GM12891 (cell line): ENCODE measurements at regions not wholly inside any gene's neighbourhood (a gene's known extent, or its start where the extent isn't known, plus 50 kb on each side); places are given as distances from the start of the nearest gene placed in this dataset.

Source experiments
- DNase-seq: peaks from one replicate; pipeline ENCODE4 v3.0.0; 2011; ENCODE audit warnings: low spot score; ENCODE audit not compliant: insufficient read length
- FAIRE-seq: peaks from 2 replicates; lab custom pipeline; 2011; peaks lifted over from hg19 to GRCh38; lab: Jason Lieb, UNC
- PAX5 ChIP-seq: IDR thresholded peaks from 2 replicates; pipeline ENCODE4 v1.6.1; 2011; ENCODE audit warnings: low read length, moderate library complexity, mild to moderate bottlenecking; ENCODE audit not compliant: insufficient read depth, severe bottlenecking
- POLR2A ChIP-seq: IDR thresholded peaks from 2 replicates; pipeline ENCODE4 v1.6.1; 2011; ENCODE audit warnings: low read depth, low read length, control low read depth
- POLR2AphosphoS5 ChIP-seq: IDR thresholded peaks from 2 replicates; pipeline ENCODE4 v1.6.1; 2011; ENCODE audit warnings: low read depth, low read length, control low read depth
- POU2F2 ChIP-seq: IDR thresholded peaks from 2 replicates; pipeline ENCODE4 v1.6.1; 2011; ENCODE audit warnings: low read depth, mild to moderate bottlenecking, control low read depth, low read length, moderate library complexity
- SPI1 ChIP-seq: IDR thresholded peaks from 2 replicates; pipeline ENCODE4 v1.6.1; 2011; ENCODE audit warnings: low read depth, low read length, control low read depth
- TAF1 ChIP-seq: IDR thresholded peaks from 2 replicates; pipeline ENCODE4 v1.6.1; 2011; ENCODE audit warnings: low read depth, low read length, control low read depth

GRCh38 chr2:36058953-36059352 lies 296.6 kb upstream of the CRIM1 start:
- DNase-seq (no peak), FAIRE-seq (no peak)

GRCh38 chr2:36058076-36058475 lies 297.5 kb upstream of the CRIM1 start:
- FAIRE-seq (no peak), DNase-seq (no peak)
- no peak for TF ChIP-seq POLR2A
- TF ChIP-seq POLR2AphosphoS5: no peak
- TF ChIP-seq PAX5: no peak
- no peak for TF ChIP-seq TAF1
- no peak for TF ChIP-seq POU2F2
- TF ChIP-seq SPI1: no peak

More at GRCh38 chr2:36058953-36059352, 296.6 kb upstream of the CRIM1 start:
- TF ChIP-seq SPI1 (peak; percentile 51; the same call in 1 of the 2 replicates), POLR2A (no peak)

GRCh38 chr2:36052819-36053218 lies 302.8 kb upstream of the CRIM1 start:
- FAIRE-seq (no peak), DNase-seq (no peak)
- no peak for TF ChIP-seq POLR2AphosphoS5
- no peak for TF ChIP-seq POLR2A
- TF ChIP-seq PAX5: no peak
- TF ChIP-seq POU2F2: no peak
- no peak for TF ChIP-seq SPI1

- DNase-seq: no peak
- FAIRE-seq: no peak
- no peak for TF ChIP-seq POLR2A
These were observed 311.2 kb upstream of the CRIM1 start for GRCh38 chr2:36044411-36044810.

- TF ChIP-seq POLR2AphosphoS5 (no peak), POLR2A (no peak), PAX5 (no peak), TAF1 (no peak), POU2F2 (no peak), SPI1 (no peak)
- FAIRE-seq (no peak), DNase-seq (no peak)
These were observed 320.4 kb upstream of the CRIM1 start for GRCh38 chr2:36035137-36035536.

- FAIRE-seq (no peak), DNase-seq (no peak)
- no peak for TF ChIP-seq POLR2A
- no peak for TF ChIP-seq PAX5
- no peak for TF ChIP-seq SPI1
- no peak for TF ChIP-seq POU2F2
- TF ChIP-seq POLR2AphosphoS5: no peak
- TF ChIP-seq TAF1: no peak
These were observed 323.5 kb upstream of the CRIM1 start for GRCh38 chr2:36032046-36032445.

- FAIRE-seq: no peak
- no peak for DNase-seq
- TF ChIP-seq POLR2A (no peak), POLR2AphosphoS5 (no peak), PAX5 (no peak)
These were observed 324.1 kb upstream of the CRIM1 start for GRCh38 chr2:36031471-36031870.

GRCh38 chr2:36027616-36028015 lies 328.0 kb upstream of the CRIM1 start:
- FAIRE-seq (no peak), DNase-seq (no peak)
- TF ChIP-seq PAX5 (no peak), SPI1 (no peak), TAF1 (no peak), POU2F2 (no peak), POLR2A (no peak), POLR2AphosphoS5 (no peak)

- DNase-seq: no peak
- no peak for TF ChIP-seq PAX5
- no peak for TF ChIP-seq SPI1
- no peak for TF ChIP-seq POLR2AphosphoS5
- no peak for TF ChIP-seq POLR2A
- TF ChIP-seq POU2F2: no peak
- no peak for TF ChIP-seq TAF1
- FAIRE-seq: no peak
These were observed 342.5 kb upstream of the CRIM1 start for GRCh38 chr2:36013064-36013463.

- FAIRE-seq: no peak
- no peak for DNase-seq
- TF ChIP-seq POLR2AphosphoS5 (no peak), TAF1 (no peak), POU2F2 (no peak), POLR2A (no peak), SPI1 (no peak), PAX5 (no peak)
These were observed 349.1 kb upstream of the CRIM1 start for GRCh38 chr2:36006444-36006843.

- TF ChIP-seq POLR2AphosphoS5: no peak
- no peak for TF ChIP-seq PAX5
- no peak for TF ChIP-seq TAF1
- no peak for TF ChIP-seq SPI1
- TF ChIP-seq POLR2A: no peak
- no peak for TF ChIP-seq POU2F2
These were observed 352.6 kb upstream of the CRIM1 start for GRCh38 chr2:36002941-36003340.

More at GRCh38 chr2:36002941-36003340, 352.6 kb upstream of the CRIM1 start:
- FAIRE-seq (no peak), DNase-seq (no peak)
